GM19438 (cell line): ENCODE measurements at regions not wholly inside any gene's neighbourhood (a gene's known extent, or its start where the extent isn't known, plus 50 kb on each side); places are given as distances from the start of the nearest gene placed in this dataset.

Experiments used
- ATAC-seq: cut with Tn5 transposase; IDR thresholded peaks from one replicate; pipeline ENCODE4 v1.9.1; 2021; ENCODE audit warnings: low read depth; ENCODE audit not compliant: unreplicated experiment

DNA sequence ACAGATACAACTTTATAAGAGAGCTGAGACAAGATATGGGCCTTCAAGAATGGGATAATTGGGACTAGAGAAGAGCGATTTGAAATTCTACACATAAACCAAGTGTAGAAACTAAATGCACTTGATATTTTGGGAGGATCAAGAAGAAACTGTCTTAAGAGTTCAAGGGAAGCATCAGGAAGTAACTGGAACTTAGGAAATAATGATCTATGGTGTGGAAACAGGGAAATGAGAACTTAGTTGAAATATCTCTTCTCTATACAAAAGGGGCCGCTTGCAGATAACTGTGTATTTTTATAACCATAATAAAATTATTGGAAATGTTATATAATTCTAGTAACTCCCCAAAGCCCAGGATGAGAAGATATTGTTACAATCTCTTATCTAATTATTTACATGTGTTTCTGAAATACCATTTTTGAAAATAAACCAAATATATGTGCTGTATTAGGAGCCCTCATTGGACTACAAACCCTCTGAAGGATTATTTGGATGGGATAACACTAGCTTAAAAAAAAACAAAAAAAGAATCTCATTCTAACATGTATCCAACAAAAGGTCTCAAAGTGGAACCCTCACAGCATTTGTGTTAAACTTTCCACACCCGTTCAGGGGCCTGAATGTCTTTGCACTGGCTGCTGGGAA, 84.7 kb upstream of the FLRT2 start:
- no peak for ATAC-seq

DNA sequence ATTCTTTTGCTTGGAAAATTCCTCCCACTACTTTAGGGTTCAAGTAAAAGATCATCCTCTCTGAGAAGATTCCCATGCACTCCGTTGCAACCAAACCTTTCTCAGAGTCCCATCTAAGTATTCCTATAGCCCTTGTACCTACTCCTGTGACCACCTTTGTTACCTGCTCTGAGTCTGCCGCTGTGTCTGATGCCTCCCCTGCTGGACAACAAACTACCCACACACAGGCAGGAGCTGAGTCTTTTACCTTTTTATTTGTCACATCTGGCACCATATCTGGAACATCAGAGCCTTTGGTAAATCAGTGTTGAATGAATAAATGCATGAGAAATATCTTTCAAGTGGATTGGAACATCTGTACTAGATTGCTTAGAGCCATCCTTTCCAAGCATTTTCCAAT, 82.1 kb upstream of the FLRT2 start:
- ATAC-seq, result no peak

DNA sequence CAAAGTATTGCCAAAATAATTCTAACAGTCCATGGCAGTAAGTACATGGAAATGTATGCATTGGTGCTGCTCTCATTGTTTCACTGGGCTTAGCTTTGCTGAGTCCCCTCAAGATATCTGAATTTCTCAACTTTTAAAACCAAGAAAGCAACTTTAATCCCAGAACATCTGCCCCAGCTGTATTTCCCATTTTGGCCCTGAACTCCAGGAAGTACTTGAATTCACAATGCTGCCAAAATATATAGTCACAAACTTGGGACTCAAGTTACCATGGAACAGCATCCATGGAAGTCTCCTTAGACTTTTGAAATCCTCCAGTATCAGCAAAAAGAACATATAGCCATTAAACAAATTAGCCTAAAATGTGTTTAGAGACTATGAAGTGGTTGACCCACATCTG, 78.5 kb upstream of the FLRT2 start:
- ATAC-seq, result no peak

- no peak for ATAC-seq
Observed at GRCh38 chr14:85453401-85454225, 76.3 kb upstream of the FLRT2 start.

DNA sequence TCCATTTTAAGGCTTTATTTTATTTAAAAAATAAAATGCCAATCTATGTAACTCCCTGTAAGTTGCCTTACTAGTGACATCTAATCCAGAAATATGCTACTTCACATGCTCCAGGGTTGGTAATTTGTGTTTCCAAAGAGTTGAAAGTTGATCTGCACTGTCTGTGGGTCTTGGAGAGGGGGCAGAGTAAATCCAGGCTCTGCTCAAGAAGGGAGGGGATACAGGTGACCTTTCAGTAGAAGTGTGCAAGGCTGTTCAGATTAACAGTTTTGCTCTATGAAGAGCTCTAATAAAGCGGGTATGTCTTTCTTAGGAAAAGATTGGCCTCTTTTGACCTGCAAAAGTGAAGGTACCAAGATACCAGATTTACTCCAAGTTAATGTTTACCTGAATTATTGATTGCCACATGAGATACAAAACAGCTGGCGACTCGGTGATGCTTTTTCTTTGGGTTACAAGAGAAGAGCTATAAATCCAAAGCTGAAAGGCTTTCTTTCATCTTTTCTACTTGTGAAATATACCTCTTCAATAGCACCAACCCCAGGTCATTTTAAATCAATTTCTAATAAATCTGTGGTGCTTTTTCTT, 75.6 kb upstream of the FLRT2 start:
- ATAC-seq, result no peak

- no peak for ATAC-seq
Observed at GRCh38 chr14:85459361-85460000, 70.5 kb upstream of the FLRT2 start.

- ATAC-seq, result no peak
Observed at GRCh38 chr14:85461432-85462133, 68.4 kb upstream of the FLRT2 start.

- no peak for ATAC-seq
Observed at GRCh38 chr14:85463512-85463911, 66.4 kb upstream of the FLRT2 start.

- ATAC-seq, result no peak
Observed at GRCh38 chr14:85464135-85464895, 65.6 kb upstream of the FLRT2 start.

GRCh38 chr14:85466678-85467077, 63.3 kb upstream of the FLRT2 start:
- ATAC-seq, result no peak

- ATAC-seq, result no peak
Observed at GRCh38 chr14:85468816-85469215, 61.1 kb upstream of the FLRT2 start.

- no peak for ATAC-seq
Observed at GRCh38 chr14:85471156-85471555, 58.8 kb upstream of the FLRT2 start.

DNA sequence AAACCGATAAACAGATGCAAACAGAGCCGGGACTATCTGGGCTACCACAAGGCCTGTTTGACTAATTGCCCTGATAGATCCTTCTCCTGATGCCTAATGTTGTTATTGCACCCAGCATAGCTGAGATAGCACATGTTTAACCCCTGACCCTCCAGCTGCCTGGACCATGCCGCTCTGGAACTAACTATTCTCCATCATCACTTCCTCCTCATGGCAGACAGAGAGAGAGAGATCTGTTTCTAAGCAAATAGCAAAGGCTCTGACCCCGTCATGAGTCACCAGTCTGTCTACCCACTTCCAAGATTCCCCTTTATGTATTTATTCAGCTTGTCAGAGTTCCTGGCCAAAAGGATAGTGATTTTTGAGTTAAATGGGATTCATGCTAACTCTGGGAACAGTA, 58.2 kb upstream of the FLRT2 start:
- ATAC-seq, result no peak

GRCh38 chr14:85474431-85474830, 55.5 kb upstream of the FLRT2 start:
- ATAC-seq, result no peak

GRCh38 chr14:85475113-85475512, 54.8 kb upstream of the FLRT2 start:
- no peak for ATAC-seq

GRCh38 chr14:85479306-85479705, 50.6 kb upstream of the FLRT2 start:
- ATAC-seq, result no peak

- no peak for ATAC-seq
Observed at GRCh38 chr14:85479771-85480170, 50.2 kb upstream of the FLRT2 start.
